ENCODE measurements at regions not wholly inside any gene's neighbourhood (a gene's known extent, or its start where the extent isn't known, plus 50 kb on each side); places are given as distances from the start of the nearest gene placed in this dataset.

DNA sequence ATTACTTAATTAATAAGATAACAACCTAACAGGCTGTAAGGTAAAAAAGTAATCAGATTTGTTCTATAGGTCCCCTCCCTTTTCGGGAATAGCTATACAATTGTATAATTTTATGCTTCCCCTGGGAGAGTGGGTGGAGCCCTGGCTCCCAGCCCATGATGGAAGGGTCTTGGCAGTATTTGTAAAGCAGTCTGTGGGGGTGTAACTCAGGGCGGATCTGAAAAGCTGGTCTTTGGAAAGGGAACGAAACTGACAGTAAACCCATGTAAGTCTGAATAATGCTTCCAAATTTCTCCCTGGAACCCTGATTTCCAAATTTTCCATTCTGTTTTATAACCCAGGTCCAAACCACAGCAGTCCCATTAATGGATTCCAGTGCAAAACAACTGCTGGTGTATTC, 110.4 kb downstream of the DAD1 start:
- peak; percentile 46 for DNase-seq (ENCODE audit: low read depth)

DNA sequence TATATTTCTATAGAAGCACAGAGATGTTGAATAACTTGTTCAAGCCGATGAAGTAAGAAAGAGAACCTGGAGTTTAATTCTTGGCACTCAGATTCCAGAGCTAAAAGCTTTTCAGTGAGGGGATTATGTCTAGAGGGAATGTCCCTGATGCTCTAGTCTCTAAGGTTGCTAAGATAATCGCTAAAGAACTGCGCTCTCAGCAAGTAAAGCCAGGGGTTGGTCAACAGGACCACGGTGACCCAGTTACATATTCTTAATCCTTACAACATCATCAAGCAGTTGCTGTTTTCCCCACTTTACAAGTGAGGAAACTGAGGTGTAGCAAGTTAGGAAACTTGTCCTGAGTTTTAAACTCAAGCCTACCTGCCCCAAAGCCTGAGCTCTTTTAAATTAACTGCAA, 110.8 kb downstream of the DAD1 start:
- no peak for DNase-seq (ENCODE audit: low read depth)

DNA sequence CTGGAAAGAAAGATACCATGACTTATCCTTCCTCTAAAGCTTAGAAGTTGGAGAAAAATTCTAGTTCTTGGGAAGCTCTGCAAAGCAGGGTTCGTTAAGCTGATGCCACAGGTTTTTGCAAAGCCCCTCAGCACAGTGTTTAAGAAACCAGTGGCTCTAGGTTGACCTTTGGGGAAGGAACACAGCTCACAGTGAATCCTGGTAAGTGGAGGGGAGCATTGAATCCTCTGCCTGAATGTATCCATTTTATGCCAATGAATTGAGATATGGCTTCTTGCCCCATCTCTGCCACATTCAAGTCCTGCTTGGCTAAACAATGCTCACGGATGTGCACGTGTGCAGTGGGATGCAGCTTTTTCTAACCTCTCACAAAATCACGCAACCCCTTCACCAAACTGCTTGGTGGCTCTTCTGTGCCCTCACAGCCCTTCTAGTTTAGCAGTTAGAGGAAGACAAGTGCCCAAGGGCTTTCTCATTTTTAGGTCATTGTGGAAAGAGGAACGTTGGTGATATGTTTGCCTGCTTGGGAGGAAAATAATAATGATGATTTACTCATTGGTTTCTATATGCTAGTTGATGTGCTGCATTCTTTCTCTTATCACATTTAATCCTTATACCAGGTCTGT, 111.3 kb downstream of the DAD1 start:
- DNase-seq (ENCODE audit: low read depth): no peak

DNA sequence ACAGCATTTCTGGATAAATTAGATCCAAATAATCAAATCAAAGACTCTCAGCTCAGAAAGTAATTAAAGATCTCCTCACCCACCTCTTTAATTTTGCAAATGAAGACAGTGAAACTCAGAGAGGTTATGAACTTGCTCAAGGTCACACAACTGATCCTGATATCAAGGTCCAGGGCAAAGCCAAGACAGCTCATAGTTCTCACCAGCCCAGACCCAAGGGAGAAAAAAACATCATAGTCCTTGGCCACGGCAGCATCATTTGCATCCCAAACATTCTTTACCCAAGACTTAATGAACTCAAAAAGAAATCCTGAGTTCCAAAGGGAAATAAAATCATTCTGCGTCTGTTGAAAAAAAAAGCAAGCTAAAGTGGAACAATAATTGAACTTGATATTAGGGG, 112.1 kb downstream of the DAD1 start:
- no peak for DNase-seq (ENCODE audit: low read depth)

DNA sequence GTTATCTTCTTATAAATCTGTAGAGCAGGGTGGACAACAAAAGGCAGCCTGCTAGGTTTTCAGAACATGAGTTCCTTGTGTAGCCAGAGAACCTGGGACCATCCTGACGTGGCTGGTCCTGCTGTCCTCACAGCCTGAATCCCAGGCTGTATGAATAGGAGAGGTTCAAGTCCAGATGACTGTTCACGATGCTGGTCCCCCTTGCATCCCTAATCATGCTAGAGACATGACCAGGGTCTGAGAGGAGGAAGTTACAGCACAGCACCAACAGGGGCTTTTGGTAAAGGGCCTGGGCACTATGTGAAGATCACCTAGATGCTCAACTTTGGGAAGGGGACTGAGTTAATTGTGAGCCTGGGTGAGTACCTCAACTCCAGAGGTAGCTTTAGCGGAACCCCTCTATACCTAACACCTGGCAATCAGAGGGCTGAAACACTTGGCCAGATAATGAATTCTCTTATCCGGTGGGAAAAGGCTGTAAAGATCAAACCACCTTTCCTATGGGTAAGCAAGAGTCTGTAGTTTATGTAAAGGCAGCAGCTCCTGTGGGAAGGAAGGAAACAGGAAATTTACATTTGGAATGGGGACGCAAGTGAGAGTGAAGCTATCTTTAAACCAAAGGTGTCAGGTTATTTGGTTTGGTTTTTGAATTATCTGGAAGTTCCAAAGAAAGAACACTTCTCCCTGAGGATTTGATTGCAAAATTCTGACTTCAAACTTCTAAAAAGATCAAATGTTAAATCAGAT, 112.8 kb downstream of the DAD1 start:
- no peak for DNase-seq (ENCODE audit: low read depth)

DNA sequence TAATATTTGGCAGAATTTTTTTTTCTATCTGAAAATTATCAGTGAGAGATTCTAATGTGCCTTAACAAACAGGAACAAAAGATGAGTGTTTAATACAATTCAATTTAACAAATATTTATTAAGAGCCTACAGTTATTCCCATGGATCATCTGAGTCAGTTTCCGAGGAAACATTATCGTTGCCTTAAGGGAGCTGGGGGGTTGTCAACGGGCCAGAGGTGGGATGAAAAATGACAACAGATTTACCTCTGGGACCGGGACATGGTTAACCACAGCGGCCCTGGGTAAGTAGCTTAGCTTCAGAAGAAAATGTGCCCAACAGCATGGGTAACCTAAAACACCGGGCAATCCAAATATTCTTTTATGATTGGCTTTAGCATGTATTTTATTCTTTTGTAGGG, 113.6 kb downstream of the DAD1 start:
- peak; percentile 36 for DNase-seq (ENCODE audit: low read depth)

DNA sequence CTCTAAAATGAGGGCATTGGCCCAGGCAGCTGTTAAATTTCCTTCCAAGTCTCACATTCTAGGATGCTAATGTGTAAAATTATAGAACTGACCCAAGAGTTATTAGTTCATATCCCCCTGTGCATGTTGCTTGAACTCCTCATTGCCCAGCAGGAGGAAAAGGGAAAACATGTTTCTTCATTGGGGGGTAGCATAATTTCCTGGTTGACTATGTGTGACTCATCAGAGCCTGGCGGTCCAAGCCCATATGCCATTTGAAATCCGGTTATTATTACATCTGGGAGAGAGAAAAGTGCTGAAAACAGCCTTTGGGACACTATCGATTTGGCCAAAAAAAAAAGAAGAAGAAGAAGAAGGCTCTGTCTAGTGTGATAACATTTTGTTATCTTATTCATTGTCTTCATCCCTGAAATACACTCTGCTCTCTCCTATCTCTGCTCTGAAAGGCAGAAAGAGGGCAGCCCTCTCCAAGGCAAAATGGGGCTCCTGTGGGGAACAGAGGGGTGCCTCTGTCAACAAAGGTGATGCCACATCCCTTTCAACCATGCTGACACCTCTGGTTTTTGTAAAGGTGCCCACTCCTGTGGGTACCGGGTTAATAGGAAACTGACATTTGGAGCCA, 114.2 kb downstream of the DAD1 start:
- DNase-seq (ENCODE audit: low read depth): peak; percentile 71

DNA sequence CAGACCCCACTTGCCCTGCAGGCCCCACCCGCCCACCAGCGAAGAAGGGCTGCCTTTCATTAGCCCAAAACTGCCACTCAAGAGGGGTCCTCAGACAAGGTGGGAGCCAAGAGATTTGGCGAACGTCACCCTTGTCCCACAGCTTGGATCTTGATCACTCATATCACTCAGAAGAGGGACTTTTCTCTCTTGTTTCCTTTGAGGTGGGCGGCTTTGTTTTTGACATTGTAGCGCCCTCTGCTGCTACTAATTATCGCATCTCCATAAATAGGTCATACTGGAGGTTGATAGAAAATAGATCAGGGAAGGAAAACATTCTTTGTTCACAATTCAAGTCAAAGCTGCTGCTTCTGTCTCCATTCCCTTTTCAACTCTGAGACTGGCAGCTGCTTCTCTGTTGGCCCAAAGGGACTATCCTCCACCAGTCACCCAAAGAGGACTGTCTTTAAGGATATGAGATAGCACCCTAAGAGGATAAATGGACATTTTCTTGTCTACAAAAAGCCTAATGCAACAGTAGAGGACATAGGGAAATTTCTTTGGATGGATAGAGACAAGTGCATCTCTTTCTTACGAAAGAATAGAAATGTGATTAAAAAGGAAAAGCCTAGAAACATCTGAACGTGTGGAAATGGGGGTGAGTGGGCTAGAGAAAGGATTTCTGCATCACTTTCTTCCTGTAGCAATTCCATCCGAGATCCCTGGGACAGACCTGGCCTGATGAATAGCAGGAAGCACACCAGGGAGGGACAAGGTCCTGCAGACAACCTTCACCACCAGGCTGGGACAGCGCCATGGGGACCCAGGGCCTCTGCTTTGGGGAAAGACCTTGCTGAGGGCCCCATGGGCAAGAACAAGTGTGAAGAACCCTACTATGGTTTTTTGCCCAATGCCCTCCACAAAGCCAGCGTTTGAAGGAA, 115.8 kb downstream of the DAD1 start:
- peak; percentile 56 for DNase-seq (ENCODE audit: low read depth)

DNA sequence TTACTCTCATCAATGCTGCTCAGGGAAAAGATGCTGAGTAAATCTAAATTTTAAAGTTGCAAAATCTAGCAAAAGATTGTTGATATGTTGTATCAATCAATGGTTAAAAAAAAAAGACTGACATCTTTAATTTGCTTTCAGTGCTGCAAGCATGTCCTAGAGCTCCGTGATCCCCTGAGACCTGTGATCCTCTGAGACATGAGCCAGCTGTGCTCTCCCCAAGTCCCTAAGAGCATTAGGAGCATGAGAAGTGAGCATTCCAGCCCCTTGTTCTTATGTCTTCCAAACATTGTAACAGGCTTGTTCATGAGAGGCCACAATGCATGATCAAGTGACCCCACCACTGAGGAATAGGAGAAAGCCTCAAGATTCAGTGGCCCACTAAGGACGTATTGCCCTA, 116.6 kb downstream of the DAD1 start:
- DNase-seq (ENCODE audit: low read depth): no peak

DNA sequence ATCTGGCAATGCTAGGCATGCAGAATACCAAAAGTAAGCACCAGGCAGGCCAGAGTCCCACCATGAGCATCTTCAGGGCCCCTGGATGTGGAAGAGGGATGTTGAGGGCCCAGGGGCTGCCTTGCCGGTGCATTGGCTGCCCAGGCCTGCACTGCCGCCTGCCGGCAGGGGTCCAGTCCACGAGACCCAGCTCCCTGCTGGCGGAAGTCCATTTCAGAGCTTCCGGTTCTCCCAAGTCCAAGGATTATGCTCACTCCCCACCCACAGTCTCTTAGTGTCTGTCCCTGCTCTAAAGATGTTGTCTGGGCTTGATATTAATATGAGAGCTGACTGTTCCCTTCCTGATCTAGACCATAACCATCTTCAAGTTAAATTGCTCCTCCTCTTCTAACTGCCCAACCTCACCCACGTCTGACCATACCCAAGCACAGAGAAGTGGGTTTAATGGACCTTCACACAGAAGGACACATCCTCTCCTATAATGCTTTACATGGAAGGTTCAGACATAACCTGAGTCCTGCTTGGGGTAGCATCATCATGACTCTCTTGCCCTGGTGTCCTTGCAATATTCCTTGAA, 117.4 kb downstream of the DAD1 start:
- DNase-seq (ENCODE audit: low read depth): peak; percentile 79

DNA sequence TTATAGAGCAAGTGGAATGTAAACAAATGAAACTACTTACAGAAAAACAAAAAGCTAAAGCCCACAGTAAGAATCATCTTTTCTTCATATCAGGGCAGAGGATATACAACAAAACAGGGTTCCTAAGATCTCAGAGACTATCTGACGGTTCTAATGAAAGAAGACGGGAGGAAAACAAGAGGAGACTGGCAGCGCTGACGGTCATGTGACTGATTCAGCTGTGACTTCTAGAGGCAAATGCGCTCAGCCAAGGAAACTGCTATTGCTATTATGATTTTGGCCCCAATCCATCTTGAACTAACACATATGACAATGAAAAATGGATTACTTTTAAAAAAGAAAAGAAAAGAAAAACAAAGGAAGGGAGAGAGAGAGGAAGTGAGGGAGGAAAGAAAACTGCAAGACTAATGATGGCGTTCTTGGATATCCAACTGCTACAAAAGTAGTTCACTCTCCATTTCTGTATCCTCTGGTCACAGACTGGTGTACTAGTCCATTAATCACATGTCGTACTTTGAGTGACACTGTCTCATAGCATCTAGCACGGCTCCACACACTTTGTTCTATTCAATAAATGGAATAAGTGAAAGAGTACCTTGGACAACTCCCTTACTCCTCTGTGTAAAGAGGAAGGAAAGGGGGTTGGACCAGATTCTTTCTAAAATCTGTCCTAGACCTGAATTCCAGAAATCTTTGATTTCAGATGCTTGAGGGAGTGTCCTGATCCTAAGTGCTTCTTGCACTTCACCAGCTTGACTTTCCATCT, 119.3 kb downstream of the DAD1 start:
- DNase-seq (ENCODE audit: low read depth): no peak

DNA sequence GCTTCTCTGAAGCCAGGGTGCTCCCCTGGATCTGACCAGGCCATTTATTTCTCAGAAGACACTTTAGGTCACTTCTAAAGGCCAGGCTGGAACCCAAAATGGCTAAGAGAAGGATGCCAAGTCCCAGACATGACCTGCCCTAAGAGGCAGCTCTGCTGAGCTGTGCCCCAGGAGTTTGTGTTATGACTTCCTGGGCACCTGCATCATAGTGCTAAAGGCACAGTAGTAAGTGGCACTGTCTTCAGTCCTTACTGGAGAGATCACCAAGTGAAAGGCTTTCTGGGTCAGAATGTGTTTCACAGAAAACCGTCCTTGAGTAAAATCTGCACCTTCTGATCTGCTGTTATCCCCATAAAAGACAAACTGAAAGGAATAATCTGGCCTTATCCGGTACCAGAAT, 120.2 kb downstream of the DAD1 start:
- no peak for DNase-seq (ENCODE audit: low read depth)

DNA sequence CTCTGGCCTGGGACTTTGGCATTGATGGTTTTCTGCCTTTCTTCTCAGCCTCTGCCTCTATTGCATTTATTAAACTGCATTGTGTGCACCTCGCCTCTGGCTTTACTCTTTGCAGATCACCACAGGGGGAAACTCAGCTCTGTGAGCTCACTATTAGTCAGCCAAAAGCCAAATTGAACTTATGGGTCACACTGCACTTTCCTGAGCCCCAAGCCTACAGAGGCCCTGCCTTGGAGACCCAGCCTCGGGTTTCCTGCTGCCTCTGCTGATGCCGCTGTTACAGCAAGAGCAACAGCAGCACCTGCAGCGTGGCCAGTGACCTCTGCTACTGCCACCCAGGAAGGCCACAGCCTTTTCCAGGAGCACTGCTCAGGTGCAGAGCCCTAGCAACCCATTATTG, 122.5 kb downstream of the DAD1 start:
- DNase-seq (ENCODE audit: low read depth): peak; percentile 67

DNA sequence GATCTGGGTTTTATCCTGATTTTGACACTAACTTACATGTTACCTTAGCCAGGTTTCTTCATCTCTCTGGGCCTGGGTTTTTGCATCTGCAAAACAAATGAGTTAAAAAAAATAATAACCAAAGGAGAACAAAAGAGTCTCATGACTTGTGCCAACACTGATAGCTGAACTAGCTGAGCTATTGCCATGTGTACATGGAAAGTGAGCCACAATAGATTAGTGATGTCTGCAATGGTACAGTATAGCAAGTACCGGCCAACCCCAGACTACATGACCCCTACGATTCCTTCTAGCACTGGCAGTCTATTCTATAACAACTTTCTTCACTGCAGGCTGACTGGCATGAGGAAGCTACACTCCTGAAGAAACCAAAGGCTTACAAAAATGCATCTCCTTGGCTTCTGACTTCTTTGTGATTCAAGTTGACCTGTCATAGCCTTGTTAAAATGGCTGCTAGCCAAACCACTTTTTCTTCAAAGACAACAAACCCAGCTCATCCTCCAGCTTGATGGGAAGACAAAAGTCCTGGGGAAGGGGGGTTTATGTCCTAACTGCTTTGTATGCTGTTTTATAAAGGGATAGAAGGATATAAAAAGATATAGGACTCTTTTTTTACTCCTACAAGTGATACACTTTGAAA, 123.7 kb downstream of the DAD1 start:
- no peak for DNase-seq (ENCODE audit: low read depth)

DNA sequence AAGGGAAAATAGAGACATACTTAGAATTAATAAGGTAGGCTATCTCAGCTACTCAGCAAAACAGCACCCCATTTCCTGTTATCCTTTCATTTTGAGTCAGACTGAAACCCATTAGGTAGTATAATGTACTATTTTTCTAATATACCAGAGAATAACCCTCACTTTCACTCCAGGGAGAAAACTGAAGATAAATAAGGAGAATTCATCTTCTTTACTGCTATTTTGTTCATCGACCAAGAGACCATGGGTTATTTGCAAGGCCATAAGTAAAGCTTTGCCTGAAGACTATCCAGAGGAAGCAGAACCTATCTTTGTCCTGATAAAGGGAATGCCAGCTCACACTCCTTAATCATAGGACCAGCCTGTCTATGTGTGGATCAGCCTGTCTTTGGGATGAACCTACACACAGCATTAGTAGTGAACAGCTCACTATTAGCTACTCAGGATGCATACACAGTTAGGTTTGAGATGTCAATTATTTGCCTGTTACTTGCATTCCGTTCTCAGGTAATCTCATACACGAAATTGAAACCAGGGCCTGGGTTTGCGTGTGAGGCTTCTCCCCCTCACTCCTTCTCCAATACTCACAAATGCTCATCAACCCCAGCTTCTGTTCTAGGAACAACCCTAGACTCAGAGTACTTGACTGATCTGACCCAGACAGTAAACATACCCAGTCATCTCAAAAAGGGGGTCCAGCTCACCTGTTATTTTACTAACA, 124.4 kb downstream of the DAD1 start:
- no peak for DNase-seq (ENCODE audit: low read depth)

DNA sequence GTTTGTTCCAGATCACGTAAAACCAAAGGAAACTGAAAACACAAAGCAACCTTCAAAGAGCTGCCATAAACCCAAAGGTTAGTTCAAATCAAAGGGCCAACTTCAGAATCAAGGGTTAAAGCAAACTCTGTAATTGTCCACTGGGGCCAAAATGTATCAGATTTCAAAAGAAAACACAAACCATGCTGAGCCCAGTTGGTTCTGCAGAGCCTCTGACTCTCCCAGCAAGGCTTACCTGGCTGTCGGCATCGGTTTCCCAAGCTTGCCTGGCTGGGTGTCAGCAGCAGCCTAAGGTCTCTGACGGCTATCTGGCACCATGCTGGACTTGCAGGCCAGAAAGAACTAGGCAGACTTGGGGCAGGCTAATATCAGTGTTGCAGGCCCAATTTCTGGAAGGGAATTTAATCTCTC, 125.3 kb downstream of the DAD1 start:
- no peak for DNase-seq (ENCODE audit: low read depth)

DNA sequence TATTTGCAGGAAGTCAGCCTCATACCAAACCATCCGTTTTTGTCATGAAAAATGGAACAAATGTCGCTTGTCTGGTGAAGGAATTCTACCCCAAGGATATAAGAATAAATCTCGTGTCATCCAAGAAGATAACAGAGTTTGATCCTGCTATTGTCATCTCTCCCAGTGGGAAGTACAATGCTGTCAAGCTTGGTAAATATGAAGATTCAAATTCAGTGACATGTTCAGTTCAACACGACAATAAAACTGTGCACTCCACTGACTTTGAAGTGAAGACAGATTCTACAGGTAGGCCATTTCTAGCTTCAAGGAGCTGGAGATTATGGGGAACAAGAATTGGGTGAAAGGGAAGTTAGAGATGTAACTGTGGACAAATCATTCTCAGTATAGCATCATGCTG, 126.1 kb downstream of the DAD1 start:
- DNase-seq (ENCODE audit: low read depth): no peak

DNA sequence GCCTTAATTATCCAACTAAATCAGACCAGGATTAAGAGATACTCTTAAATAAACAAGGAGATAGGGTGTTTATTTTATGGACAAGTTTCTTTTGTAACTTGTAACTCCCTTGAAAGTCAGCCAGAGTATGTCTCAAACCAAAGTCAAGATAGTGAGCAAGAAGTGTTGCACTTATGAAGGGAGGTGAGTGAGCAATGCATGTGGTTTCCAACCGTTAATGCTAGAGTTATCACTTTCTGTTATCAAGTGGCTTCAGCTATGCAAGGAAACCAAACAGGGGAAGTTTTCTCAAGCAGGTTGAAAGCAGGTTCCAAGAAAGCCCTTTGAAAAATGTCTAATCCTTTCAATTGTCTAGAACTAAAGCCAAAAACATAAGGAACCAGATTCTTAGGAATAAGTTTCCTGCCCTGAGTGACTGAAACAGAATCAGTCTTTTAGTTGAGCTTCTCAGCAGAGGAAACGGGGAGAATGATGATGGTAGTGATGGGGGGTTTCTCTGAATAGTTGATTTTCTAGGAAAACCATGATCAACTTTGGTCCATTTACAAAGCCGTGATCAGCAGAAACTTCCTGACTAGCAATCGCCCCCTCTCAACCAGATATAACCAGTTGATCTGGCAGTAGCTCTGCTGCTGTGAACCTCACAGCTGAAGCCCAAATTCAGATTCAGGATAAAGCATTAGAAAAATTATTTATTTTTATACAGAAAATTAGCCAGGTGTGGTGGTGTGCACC, 128.4 kb downstream of the DAD1 start:
- peak; percentile 60 for DNase-seq (ENCODE audit: low read depth)

DNA sequence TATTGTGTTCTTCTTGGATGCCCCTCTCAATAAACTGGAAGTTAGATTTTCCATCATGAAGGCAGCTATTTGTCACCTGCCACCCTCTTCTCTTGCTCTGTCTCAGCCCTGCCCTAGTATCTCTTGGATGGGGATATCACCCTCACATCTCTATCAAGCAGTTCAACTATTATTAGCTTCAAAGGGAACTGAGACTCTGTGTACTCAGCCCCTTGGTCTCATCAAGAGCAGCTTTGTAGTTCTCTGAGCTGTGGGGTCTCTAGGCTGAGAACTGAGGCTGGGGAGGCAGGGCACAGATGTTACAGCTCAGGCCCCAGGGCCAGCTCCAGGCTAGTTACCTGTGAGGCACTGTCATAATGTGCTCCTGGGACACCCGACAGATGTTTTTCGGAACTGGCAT, 130.3 kb downstream of the DAD1 start:
- no peak for DNase-seq (ENCODE audit: low read depth)

Measured in Daoy (cell line).